ENCODE measurements at regions not wholly inside any gene's neighbourhood (a gene's known extent, or its start where the extent isn't known, plus 50 kb on each side); places are given as distances from the start of the nearest gene placed in this dataset.
"Not testable (repeated sequence)": the region's sequence is repeated elsewhere in the genome, so short reads cannot be mapped to it uniquely, and the experiment has no call there.

- DNase-seq (ENCODE audit: low read depth, low spot score); in situ Hi-C loops (cut with HindIII; ENCODE audit: low pct_unique_long_range_greater_than_20kb, low sequenced_read_pairs): not testable (repeated sequence)
These were observed 411.2 kb upstream of the NOX3 start for GRCh38 chr6:155866676-155867390.

GRCh38 chr6:155861821-155862220 is 406.2 kb upstream of the NOX3 start:
- DNase-seq (ENCODE audit: low read depth, low spot score) = no peak
- in situ Hi-C loops (cut with HindIII; ENCODE audit: low pct_unique_long_range_greater_than_20kb, low sequenced_read_pairs) = no loop called here

- in situ Hi-C loops (cut with HindIII; ENCODE audit: low pct_unique_long_range_greater_than_20kb, low sequenced_read_pairs); DNase-seq (ENCODE audit: low read depth, low spot score): not testable (repeated sequence)
These were observed 403.3 kb upstream of the NOX3 start for GRCh38 chr6:155858906-155859305.

GRCh38 chr6:155854787-155855186 is 399.1 kb upstream of the NOX3 start:
- in situ Hi-C loops (cut with HindIII; ENCODE audit: low pct_unique_long_range_greater_than_20kb, low sequenced_read_pairs) = no loop called here
- no peak for DNase-seq (ENCODE audit: low read depth, low spot score)

GRCh38 chr6:155853011-155853410 is 397.4 kb upstream of the NOX3 start:
- in situ Hi-C loops (cut with HindIII; ENCODE audit: low pct_unique_long_range_greater_than_20kb, low sequenced_read_pairs) = no loop called here
- no peak for DNase-seq (ENCODE audit: low read depth, low spot score)

- no peak for DNase-seq (ENCODE audit: low read depth, low spot score)
- in situ Hi-C loops (cut with HindIII; ENCODE audit: low pct_unique_long_range_greater_than_20kb, low sequenced_read_pairs) = no loop called here
These were observed 394.8 kb upstream of the NOX3 start for GRCh38 chr6:155850408-155850841.

GRCh38 chr6:155847711-155848110 is 392.1 kb upstream of the NOX3 start:
- in situ Hi-C loops (cut with HindIII; ENCODE audit: low pct_unique_long_range_greater_than_20kb, low sequenced_read_pairs) = no loop called here
- no peak for DNase-seq (ENCODE audit: low read depth, low spot score)

GRCh38 chr6:155837474-155837873 is 381.8 kb upstream of the NOX3 start:
- in situ Hi-C loops (cut with HindIII; ENCODE audit: low pct_unique_long_range_greater_than_20kb, low sequenced_read_pairs) = no loop called here
- DNase-seq (ENCODE audit: low read depth, low spot score) = no peak

GRCh38 chr6:155832596-155832995 is 377.0 kb upstream of the NOX3 start:
- in situ Hi-C loops (cut with HindIII; ENCODE audit: low pct_unique_long_range_greater_than_20kb, low sequenced_read_pairs) = no loop called here
- peak; percentile 2 for DNase-seq (ENCODE audit: low read depth, low spot score)

GRCh38 chr6:155830531-155830930 is 374.9 kb upstream of the NOX3 start:
- no peak for DNase-seq (ENCODE audit: low read depth, low spot score)
- in situ Hi-C loops (cut with HindIII; ENCODE audit: low pct_unique_long_range_greater_than_20kb, low sequenced_read_pairs) = no loop called here

GRCh38 chr6:155829646-155830045 is 374.0 kb upstream of the NOX3 start:
- DNase-seq (ENCODE audit: low read depth, low spot score) = no peak
- in situ Hi-C loops (cut with HindIII; ENCODE audit: low pct_unique_long_range_greater_than_20kb, low sequenced_read_pairs) = no loop called here

- DNase-seq (ENCODE audit: low read depth, low spot score) = no peak
- in situ Hi-C loops (cut with HindIII; ENCODE audit: low pct_unique_long_range_greater_than_20kb, low sequenced_read_pairs) = no loop called here
These were observed 373.4 kb upstream of the NOX3 start for GRCh38 chr6:155828989-155829388.

- DNase-seq (ENCODE audit: low read depth, low spot score) = no peak
- in situ Hi-C loops (cut with HindIII; ENCODE audit: low pct_unique_long_range_greater_than_20kb, low sequenced_read_pairs) = no loop called here
These were observed 363.1 kb upstream of the NOX3 start for GRCh38 chr6:155818698-155819097.

GRCh38 chr6:155813548-155813947 is 357.9 kb upstream of the NOX3 start:
- in situ Hi-C loops (cut with HindIII; ENCODE audit: low pct_unique_long_range_greater_than_20kb, low sequenced_read_pairs) = no loop called here

GRCh38 chr6:155807243-155807642 is 351.6 kb upstream of the NOX3 start:
- in situ Hi-C loops (cut with HindIII; ENCODE audit: low pct_unique_long_range_greater_than_20kb, low sequenced_read_pairs) = no loop called here
- no peak for DNase-seq (ENCODE audit: low read depth, low spot score)

More at GRCh38 chr6:155813548-155813947, 357.9 kb upstream of the NOX3 start:
- DNase-seq (ENCODE audit: low read depth, low spot score) = no peak

GRCh38 chr6:155801046-155801445 is 345.4 kb upstream of the NOX3 start:
- DNase-seq (ENCODE audit: low read depth, low spot score) = no peak
- in situ Hi-C loops (cut with HindIII; ENCODE audit: low pct_unique_long_range_greater_than_20kb, low sequenced_read_pairs) = no loop called here

GRCh38 chr6:155798876-155799275 is 343.2 kb upstream of the NOX3 start:
- DNase-seq (ENCODE audit: low read depth, low spot score); in situ Hi-C loops (cut with HindIII; ENCODE audit: low pct_unique_long_range_greater_than_20kb, low sequenced_read_pairs): not testable (repeated sequence)

- in situ Hi-C loops (cut with HindIII; ENCODE audit: low pct_unique_long_range_greater_than_20kb, low sequenced_read_pairs) = no loop called here
- no peak for DNase-seq (ENCODE audit: low read depth, low spot score)
These were observed 339.6 kb upstream of the NOX3 start for GRCh38 chr6:155795173-155795796.

GRCh38 chr6:155791891-155792290 is 336.3 kb upstream of the NOX3 start:
- no peak for DNase-seq (ENCODE audit: low read depth, low spot score)
- in situ Hi-C loops (cut with HindIII; ENCODE audit: low pct_unique_long_range_greater_than_20kb, low sequenced_read_pairs) = no loop called here
